ENCODE measurements at regions not wholly inside any gene's neighbourhood (a gene's known extent, or its start where the extent isn't known, plus 50 kb on each side); places are given as distances from the start of the nearest gene placed in this dataset.

GRCh38 chr1:81525085-81525484 lies 275.6 kb upstream of the ADGRL2 start:
- H2AFZ ChIP-seq (ENCODE audit: low read length) = no peak overlapping the region
- H3K27ac ChIP-seq (ENCODE audit: low read length) = no peak overlapping the region
- H3F3A ChIP-seq (ENCODE audit: insufficient read depth, low read length) = no peaks in the 10 kb centered on the region
- no peak overlapping the region for H3K4me2 ChIP-seq (ENCODE audit: low read depth, low read length)
- no peaks in the 10 kb centered on the region for H3K9me2 ChIP-seq (replicated peaks; ENCODE audit: insufficient read depth, low read length)
- no peak for DNase-seq
- no peak overlapping the region for H3K4me3 ChIP-seq (ENCODE audit: low read length)
- H3K27me3 ChIP-seq (replicated peaks; ENCODE audit: insufficient read depth, low read length) = no peaks in the 10 kb centered on the region
- no peaks in the 10 kb centered on the region for H3K4me1 ChIP-seq (ENCODE audit: low read length)
- no peaks in the 10 kb centered on the region for H3K9me3 ChIP-seq (replicated peaks; ENCODE audit: insufficient read depth, low read length)
- no peaks in the 10 kb centered on the region for H3K79me2 ChIP-seq (ENCODE audit: low read length)
- TF ChIP-seq EZH2 (optimal IDR thresholded peaks at IDR 0.05; ENCODE audit: low read depth, low read length) = no peak
- no peak for TF ChIP-seq EZH2phosphoT487 (IDR thresholded peaks at IDR 0.05; ENCODE audit: low read length)
- no peak for TF ChIP-seq CTCF (IDR thresholded peaks at IDR 0.05; ENCODE audit: low read length)
- H4K20me1 ChIP-seq (ENCODE audit: insufficient read depth, low read length) = no peaks in the 10 kb centered on the region
- no peaks in the 10 kb centered on the region for H3K36me3 ChIP-seq (replicated peaks; ENCODE audit: insufficient read depth, low read length)
- no peak overlapping the region for H3K9ac ChIP-seq (ENCODE audit: low read length)

- Histone ChIP-seq H3K36me3 (replicated peaks; ENCODE audit: insufficient read depth, low read length) (no peaks in the 10 kb centered on the region), H4K20me1 (ENCODE audit: insufficient read depth, low read length) (no peaks in the 10 kb centered on the region), H3F3A (ENCODE audit: insufficient read depth, low read length) (no peaks in the 10 kb centered on the region), H3K9me3 (replicated peaks; ENCODE audit: insufficient read depth, low read length) (no peaks in the 10 kb centered on the region), H3K27ac (ENCODE audit: low read length) (no peak overlapping the region), H3K9me2 (replicated peaks; ENCODE audit: insufficient read depth, low read length) (no peaks in the 10 kb centered on the region), H3K27me3 (replicated peaks; ENCODE audit: insufficient read depth, low read length) (no peaks in the 10 kb centered on the region), H2AFZ (ENCODE audit: low read length) (no peak overlapping the region), H3K4me1 (ENCODE audit: low read length) (no peaks in the 10 kb centered on the region), H3K4me2 (ENCODE audit: low read depth, low read length) (no peak overlapping the region), H3K79me2 (ENCODE audit: low read length) (no peaks in the 10 kb centered on the region), H3K4me3 (ENCODE audit: low read length) (no peak overlapping the region), H3K9ac (ENCODE audit: low read length) (no peak overlapping the region)
- DNase-seq = no peak
- no peak for TF ChIP-seq CTCF (IDR thresholded peaks at IDR 0.05; ENCODE audit: low read length)
- TF ChIP-seq EZH2 (optimal IDR thresholded peaks at IDR 0.05; ENCODE audit: low read depth, low read length) = no peak
- TF ChIP-seq EZH2phosphoT487 (IDR thresholded peaks at IDR 0.05; ENCODE audit: low read length) = no peak
These were observed 280.7 kb upstream of the ADGRL2 start for GRCh38 chr1:81519987-81520386.

- Histone ChIP-seq H3F3A (ENCODE audit: insufficient read depth, low read length) (no peaks in the 10 kb centered on the region), H3K27ac (ENCODE audit: low read length) (no peak overlapping the region), H3K9me2 (replicated peaks; ENCODE audit: insufficient read depth, low read length) (no peaks in the 10 kb centered on the region), H3K4me3 (ENCODE audit: low read length) (no peak overlapping the region), H4K20me1 (ENCODE audit: insufficient read depth, low read length) (no peaks in the 10 kb centered on the region), H3K4me1 (ENCODE audit: low read length) (no peaks in the 10 kb centered on the region), H3K27me3 (replicated peaks; ENCODE audit: insufficient read depth, low read length) (no peaks in the 10 kb centered on the region), H3K9me3 (replicated peaks; ENCODE audit: insufficient read depth, low read length) (no peaks in the 10 kb centered on the region), H3K4me2 (ENCODE audit: low read depth, low read length) (no peak overlapping the region), H3K79me2 (ENCODE audit: low read length) (no peaks in the 10 kb centered on the region), H3K9ac (ENCODE audit: low read length) (no peak overlapping the region), H2AFZ (ENCODE audit: low read length) (no peak overlapping the region), H3K36me3 (replicated peaks; ENCODE audit: insufficient read depth, low read length) (no peaks in the 10 kb centered on the region)
- TF ChIP-seq EZH2 (optimal IDR thresholded peaks at IDR 0.05; ENCODE audit: low read depth, low read length) (no peak), EZH2phosphoT487 (IDR thresholded peaks at IDR 0.05; ENCODE audit: low read length) (no peak), CTCF (IDR thresholded peaks at IDR 0.05; ENCODE audit: low read length) (no peak)
- no peak for DNase-seq
These were observed 282.7 kb upstream of the ADGRL2 start for GRCh38 chr1:81517987-81518386.

All from MM.1S (cell line).